ENCODE measurements at regions not wholly inside any gene's neighbourhood (a gene's known extent, or its start where the extent isn't known, plus 50 kb on each side); places are given as distances from the start of the nearest gene placed in this dataset.

GRCh38 chr2:145359561-145359960 is 839.6 kb upstream of the ZEB2 start:
- TF ChIP-seq, protein P1, sequence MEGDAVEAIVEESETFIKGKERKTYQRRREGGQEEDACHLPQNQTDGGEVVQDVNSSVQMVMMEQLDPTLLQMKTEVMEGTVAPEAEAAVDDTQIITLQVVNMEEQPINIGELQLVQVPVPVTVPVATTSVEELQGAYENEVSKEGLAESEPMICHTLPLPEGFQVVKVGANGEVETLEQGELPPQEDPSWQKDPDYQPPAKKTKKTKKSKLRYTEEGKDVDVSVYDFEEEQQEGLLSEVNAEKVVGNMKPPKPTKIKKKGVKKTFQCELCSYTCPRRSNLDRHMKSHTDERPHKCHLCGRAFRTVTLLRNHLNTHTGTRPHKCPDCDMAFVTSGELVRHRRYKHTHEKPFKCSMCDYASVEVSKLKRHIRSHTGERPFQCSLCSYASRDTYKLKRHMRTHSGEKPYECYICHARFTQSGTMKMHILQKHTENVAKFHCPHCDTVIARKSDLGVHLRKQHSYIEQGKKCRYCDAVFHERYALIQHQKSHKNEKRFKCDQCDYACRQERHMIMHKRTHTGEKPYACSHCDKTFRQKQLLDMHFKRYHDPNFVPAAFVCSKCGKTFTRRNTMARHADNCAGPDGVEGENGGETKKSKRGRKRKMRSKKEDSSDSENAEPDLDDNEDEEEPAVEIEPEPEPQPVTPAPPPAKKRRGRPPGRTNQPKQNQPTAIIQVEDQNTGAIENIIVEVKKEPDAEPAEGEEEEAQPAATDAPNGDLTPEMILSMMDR (IDR thresholded peaks at IDR 0.05; ENCODE audit: insufficient read depth, low read depth, low read length), result no peak
- no peak for DNase-seq (ENCODE audit: low read depth)

GRCh38 chr2:145356056-145356455 is 836.1 kb upstream of the ZEB2 start:
- no peak overlapping the region for H3K4me3 ChIP-seq (ENCODE audit: low read depth, low read length)
- TF ChIP-seq, protein P1 (IDR thresholded peaks at IDR 0.05; ENCODE audit: insufficient read depth, low read depth, low read length), result no peak
- no peak for DNase-seq (ENCODE audit: low read depth)

More at GRCh38 chr2:145359561-145359960, 839.6 kb upstream of the ZEB2 start:
- H3K4me3 ChIP-seq (ENCODE audit: low read depth, low read length), result no peak overlapping the region

DNA sequence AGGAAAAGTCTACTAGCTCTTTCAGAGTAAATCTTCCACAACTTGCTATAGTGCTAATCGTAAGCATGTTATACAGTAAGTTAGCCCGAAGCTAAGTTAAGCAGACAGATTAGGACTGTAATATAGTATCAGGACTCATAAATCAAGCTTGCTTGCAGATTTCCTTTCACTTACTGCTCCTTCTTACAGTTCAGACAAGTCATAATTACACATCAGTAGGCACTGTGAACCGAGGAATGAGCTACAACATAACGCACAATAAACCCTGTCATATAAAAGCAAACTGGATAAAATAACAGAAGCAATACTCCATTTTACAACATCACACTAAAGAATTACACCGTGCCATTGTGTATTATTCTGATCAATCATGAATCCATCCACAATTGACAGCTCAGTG is 832.6 kb upstream of the ZEB2 start:
- TF ChIP-seq, protein P1 (IDR thresholded peaks at IDR 0.05; ENCODE audit: insufficient read depth, low read depth, low read length), result no peak
- no peak overlapping the region for H3K4me3 ChIP-seq (ENCODE audit: low read depth, low read length)
- peak; percentile 30 for DNase-seq (ENCODE audit: low read depth)

- peak; percentile 5 for DNase-seq (ENCODE audit: low read depth)
- H3K4me3 ChIP-seq (ENCODE audit: low read depth, low read length), result no peak overlapping the region
- TF ChIP-seq, protein P1 (IDR thresholded peaks at IDR 0.05; ENCODE audit: insufficient read depth, low read depth, low read length), result no peak
Measured at GRCh38 chr2:145351864-145352425, 832.0 kb upstream of the ZEB2 start.

DNA sequence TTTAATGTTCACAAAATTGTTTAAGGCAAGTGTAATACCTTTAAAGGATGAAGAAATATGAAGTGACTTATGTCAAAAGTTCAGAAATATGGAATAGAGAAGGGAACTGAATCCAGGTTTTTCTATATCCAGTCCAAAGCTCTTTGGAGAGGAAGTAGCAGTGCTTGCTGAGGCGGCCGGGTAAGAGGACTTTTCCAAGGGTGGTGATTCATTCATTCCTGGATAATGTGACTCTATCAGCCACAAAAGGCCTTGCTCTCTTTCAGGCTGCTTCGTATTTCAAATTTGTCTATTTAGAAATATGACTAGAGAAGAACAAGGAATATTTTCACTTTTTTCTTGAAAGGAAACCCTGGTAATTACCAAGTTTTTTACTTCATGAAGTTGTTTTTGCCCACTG is 830.1 kb upstream of the ZEB2 start:
- DNase-seq (ENCODE audit: low read depth), result peak; percentile 18
- TF ChIP-seq, protein P1 (IDR thresholded peaks at IDR 0.05; ENCODE audit: insufficient read depth, low read depth, low read length), result no peak
- no peak overlapping the region for H3K4me3 ChIP-seq (ENCODE audit: low read depth, low read length)

GRCh38 chr2:145344076-145344724 is 824.3 kb upstream of the ZEB2 start:
- TF ChIP-seq, protein P1 (IDR thresholded peaks at IDR 0.05; ENCODE audit: insufficient read depth, low read depth, low read length), result no peak
- no peak overlapping the region for H3K4me3 ChIP-seq (ENCODE audit: low read depth, low read length)
- no peak for DNase-seq (ENCODE audit: low read depth)
